SK-N-SH treated with all-trans-retinoic acid at 6 μM for 48 hours (cell line): ENCODE measurements at regions not wholly inside any gene's neighbourhood (a gene's known extent, or its start where the extent isn't known, plus 50 kb on each side); places are given as distances from the start of the nearest gene placed in this dataset.
"Not testable (repeated sequence)": the region's sequence is repeated elsewhere in the genome, so short reads cannot be mapped to it uniquely, and the experiment has no call there.

ENCODE experiments used
- BACH2 ChIP-seq: fragments of 250-450 bp; sonication (Bioruptor Pico); IDR thresholded peaks from 2 replicates; pipeline ENCODE4 v1.9.0; 2021; ENCODE audit warnings: mild to moderate bottlenecking, borderline replicate concordance
- CREB5 ChIP-seq: fragments of 250-450 bp; sonication (Bioruptor Pico); IDR thresholded peaks from 2 replicates; pipeline ENCODE4 v1.5.1; 2020; ENCODE audit warnings: low read depth, mild to moderate bottlenecking, moderate library complexity
- ISL1 ChIP-seq: fragments of 250-450 bp; sonication (Bioruptor Pico); IDR thresholded peaks from 2 replicates; pipeline ENCODE4 v2.1.2; 2022; ENCODE audit warnings: mild to moderate bottlenecking, moderate library complexity
- OSR1 ChIP-seq: fragments of 250-450 bp; sonication (Bioruptor Pico); IDR thresholded peaks from 2 replicates; pipeline ENCODE4 v1.8.0; 2022; ENCODE audit warnings: moderate library complexity, mild to moderate bottlenecking, inconsistent platforms
- PATZ1 ChIP-seq: fragments of 250-450 bp; sonication (Bioruptor Pico); IDR thresholded peaks from 2 replicates; pipeline ENCODE4 v1.8.0; 2020; ENCODE audit warnings: mild to moderate bottlenecking, moderate library complexity, borderline replicate concordance
- PPARA ChIP-seq: fragments of 250-450 bp; sonication (Bioruptor Pico); IDR thresholded peaks from 2 replicates; pipeline ENCODE4 v1.5.0; 2020; ENCODE audit warnings: mild to moderate bottlenecking, borderline replicate concordance
- RARB ChIP-seq: fragments of 250-450 bp; sonication (Bioruptor Pico); IDR thresholded peaks from 2 replicates; pipeline ENCODE4 v1.8.0; 2021; ENCODE audit warnings: mild to moderate bottlenecking, moderate library complexity
- SNAI2 ChIP-seq: fragments of 250-450 bp; sonication (Bioruptor Pico); IDR thresholded peaks from 2 replicates; pipeline ENCODE4 v1.5.0; 2020; ENCODE audit warnings: mild to moderate bottlenecking, moderate library complexity
- ZC3H10 ChIP-seq: fragments of 250-450 bp; sonication (Bioruptor Pico); IDR thresholded peaks from 2 replicates; pipeline ENCODE4 v1.5.1; 2021; ENCODE audit warnings: mild to moderate bottlenecking, moderate library complexity
- ZFP3 ChIP-seq: fragments of 250-450 bp; sonication (Bioruptor Pico); IDR thresholded peaks from 2 replicates; pipeline ENCODE4 v1.5.0; 2020; ENCODE audit warnings: mild to moderate bottlenecking, moderate library complexity
- ZFP30 ChIP-seq: fragments of 450-650 bp; formaldehyde crosslinking; IDR thresholded peaks from 2 replicates; pipeline ENCODE4 v1.5.0; 2022; ENCODE audit warnings: mild to moderate bottlenecking, moderate library complexity
- ZNF565 ChIP-seq: fragments of 450-650 bp; formaldehyde crosslinking; conservative IDR thresholded peaks from 2 replicates; pipeline ENCODE4 v1.5.0; 2020; ENCODE audit warnings: low read depth, mild to moderate bottlenecking, moderate library complexity
- ZNF70 ChIP-seq: fragments of 450-650 bp; formaldehyde crosslinking; IDR thresholded peaks from 2 replicates; pipeline ENCODE4 v1.5.0; 2020; ENCODE audit warnings: mild to moderate bottlenecking, moderate library complexity
- ZNF8 ChIP-seq: fragments of 450-650 bp; formaldehyde crosslinking; IDR thresholded peaks from 2 replicates; pipeline ENCODE4 v1.5.0; 2020; ENCODE audit warnings: mild to moderate bottlenecking, moderate library complexity

GRCh38 chr9:40993842-40994241, 134.6 kb downstream of the FOXD4L6 start:
- TF ChIP-seq CREB5 (CRISPR knock-in tag); ZC3H10 (CRISPR knock-in tag); ZNF8 (CRISPR knock-in tag); PATZ1 (CRISPR knock-in tag); RARB (CRISPR knock-in tag); OSR1; SNAI2 (CRISPR knock-in tag); ZFP3; PPARA (CRISPR knock-in tag); ZFP30 (CRISPR knock-in tag); ISL1 (CRISPR knock-in tag); BACH2; ZNF565 (CRISPR knock-in tag); ZNF70 (CRISPR knock-in tag): not testable (repeated sequence)
